ENCODE measurements at regions not wholly inside any gene's neighbourhood (a gene's known extent, or its start where the extent isn't known, plus 50 kb on each side); places are given as distances from the start of the nearest gene placed in this dataset.

GRCh38 chrX:65601126-65601525 is 66.3 kb upstream of the MSN start:
- TF ChIP-seq CTCF (conservative IDR thresholded peaks at IDR 0.05; ENCODE audit: low read depth, low read length): no peak
- H3K4me3 ChIP-seq (ENCODE audit: low read depth, low read length): no peak overlapping the region
- DNase-seq (ENCODE audit: low read depth): no peak

GRCh38 chrX:65600106-65600505 is 65.5 kb upstream of the LAS1L start:
- no peak overlapping the region for H3K4me3 ChIP-seq (ENCODE audit: low read depth, low read length)
- no peak for TF ChIP-seq CTCF (conservative IDR thresholded peaks at IDR 0.05; ENCODE audit: low read depth, low read length)
- DNase-seq (ENCODE audit: low read depth): no peak

GRCh38 chrX:65598559-65599147 is 64.1 kb upstream of the LAS1L start:
- DNase-seq (ENCODE audit: low read depth): no peak
- TF ChIP-seq CTCF (conservative IDR thresholded peaks at IDR 0.05; ENCODE audit: low read depth, low read length): no peak
- no peak overlapping the region for H3K4me3 ChIP-seq (ENCODE audit: low read depth, low read length)

- no peak for TF ChIP-seq CTCF (conservative IDR thresholded peaks at IDR 0.05; ENCODE audit: low read depth, low read length)
- no peak overlapping the region for H3K4me3 ChIP-seq (ENCODE audit: low read depth, low read length)
- no peak for DNase-seq (ENCODE audit: low read depth)
Observed at GRCh38 chrX:65596270-65597034, 61.9 kb upstream of the LAS1L start.

GRCh38 chrX:65595460-65595876 is 60.9 kb upstream of the LAS1L start:
- no peak overlapping the region for H3K4me3 ChIP-seq (ENCODE audit: low read depth, low read length)
- TF ChIP-seq CTCF (conservative IDR thresholded peaks at IDR 0.05; ENCODE audit: low read depth, low read length): peak; percentile 95
- peak; percentile 52 for DNase-seq (ENCODE audit: low read depth)

GRCh38 chrX:65591206-65591605 is 56.6 kb upstream of the LAS1L start:
- TF ChIP-seq CTCF (conservative IDR thresholded peaks at IDR 0.05; ENCODE audit: low read depth, low read length): no peak
- no peak overlapping the region for H3K4me3 ChIP-seq (ENCODE audit: low read depth, low read length)
- DNase-seq (ENCODE audit: low read depth): no peak

- no peak overlapping the region for H3K4me3 ChIP-seq (ENCODE audit: low read depth, low read length)
- TF ChIP-seq CTCF (conservative IDR thresholded peaks at IDR 0.05; ENCODE audit: low read depth, low read length): no peak
- no peak for DNase-seq (ENCODE audit: low read depth)
Observed at GRCh38 chrX:65589304-65589703, 54.7 kb upstream of the LAS1L start.

Measured in epithelial cell of proximal tubule (primary cell).